ENCODE measurements at regions not wholly inside any gene's neighbourhood (a gene's known extent, or its start where the extent isn't known, plus 50 kb on each side); places are given as distances from the start of the nearest gene placed in this dataset.

DNA sequence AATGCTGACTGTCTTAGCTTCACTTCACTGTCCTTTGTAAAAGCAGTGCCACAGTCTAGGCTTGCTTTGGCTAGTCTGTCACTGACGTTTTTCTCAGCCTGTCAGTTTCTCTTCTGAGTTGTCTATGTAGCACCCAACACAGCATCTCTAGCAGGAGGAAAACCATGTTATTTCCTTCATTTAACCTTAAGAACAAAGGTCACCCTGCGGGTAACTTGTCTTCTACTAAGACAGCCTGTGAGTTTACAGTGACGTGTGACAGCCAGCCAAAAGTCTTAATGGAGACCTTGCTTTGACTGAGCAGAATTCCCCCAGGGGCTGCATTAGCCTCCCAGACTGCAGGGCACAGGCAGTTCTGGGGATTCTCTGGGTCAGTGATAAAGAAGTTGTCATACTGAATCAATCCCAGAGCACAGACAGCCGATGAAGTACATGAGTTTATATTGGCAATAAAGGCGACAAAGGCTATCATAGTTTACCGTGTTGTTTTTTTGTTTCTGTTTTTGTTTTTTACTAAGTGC lies 296.0 kb upstream of the KIAA1217 start:
- FAIRE-seq: no peak
- no peak overlapping the region for H3K4me2 ChIP-seq (ENCODE audit: insufficient read depth, low read length)
- CTCF ChIA-PET: no interaction called here

DNA sequence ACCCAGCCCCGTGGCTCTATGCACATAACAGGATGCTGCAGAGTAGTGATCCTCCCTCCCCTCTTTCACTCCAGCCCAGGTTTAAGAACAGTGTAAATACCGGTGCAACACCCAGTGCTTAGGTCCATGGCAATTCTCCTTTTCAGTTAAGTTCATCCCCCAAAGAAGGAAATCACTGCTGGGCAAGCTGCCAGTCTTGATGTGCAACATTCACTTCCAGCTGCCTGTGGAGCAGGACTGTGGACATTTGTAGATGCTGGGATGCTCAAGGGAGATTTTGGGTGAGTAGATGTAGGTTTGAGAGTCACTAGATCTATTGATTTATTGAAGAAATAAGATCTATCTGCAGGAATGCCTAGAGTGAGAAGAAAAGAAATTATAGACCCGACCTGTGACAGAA lies 294.3 kb upstream of the KIAA1217 start:
- dilution Hi-C loops (cut with MboI; ENCODE audit: extremely low pct_ligation_motif_present, low sequenced_read_pairs) (no loop called here), intact Hi-C loops (cut with micrococcal nuclease) (no loop called here)
- no peaks in the 10 kb centered on the region for H3K9me3 ChIP-seq (replicated peaks; ENCODE audit: control insufficient read depth, insufficient read depth, low read length)
- no peak overlapping the region for H3K4me3 ChIP-seq (replicated peaks in 1 of 3; ENCODE audit: insufficient read depth in 1 of 3, low read depth in 1 of 3, low read length in 3 of 3)
- CTCF ChIA-PET: no interaction called here
- no peak overlapping the region for H3K27ac ChIP-seq (ENCODE audit: insufficient read depth, low read depth, low read length)
- POLR2A ChIA-PET: no interaction called here
- H3K4me1 ChIP-seq (ENCODE audit: control insufficient read depth, extremely low read depth, insufficient read depth, low read length): no peaks in the 10 kb centered on the region
- no peak for DNase-seq (ENCODE audit: low read depth, low spot score)
- no peak overlapping the region for H3K4me2 ChIP-seq (ENCODE audit: insufficient read depth, low read length)
- H3K27me3 ChIP-seq (ENCODE audit: control insufficient read depth in 2 of 2, insufficient read depth in 2 of 2, low read length in 2 of 2): no peaks in the 10 kb centered on the region
- H3K36me3 ChIP-seq (ENCODE audit: control insufficient read depth in 2 of 2, extremely low read depth in 1 of 2, insufficient read depth in 2 of 2, low read length in 2 of 2): no peaks in the 10 kb centered on the region
- no peak overlapping the region for H3K9ac ChIP-seq (replicated peaks; ENCODE audit: extremely low read depth, insufficient read depth, low read length)
- no peaks in the 10 kb centered on the region for H4K20me1 ChIP-seq (replicated peaks; ENCODE audit: control insufficient read depth, extremely low read depth, insufficient read depth, low read length)
- no peak overlapping the region for H2AFZ ChIP-seq (ENCODE audit: low read depth, low read length)
- no TSS peak for BruUV-seq (replicated peaks)
- no peaks in the 10 kb centered on the region for H3K9me1 ChIP-seq (replicated peaks; ENCODE audit: control insufficient read depth, extremely low read depth, insufficient read depth, low read length)
- TF ChIP-seq POLR2AphosphoS5 (IDR thresholded peaks at IDR 0.05; ENCODE audit: insufficient read depth, low read depth, low read length) (no peak), MYC (IDR thresholded peaks at IDR 0.05; ENCODE audit: low read depth, low read length) (no peak), POLR2A (IDR thresholded peaks at IDR 0.05; ENCODE audit: low read depth, low read length) (no peak)
- no peak for FAIRE-seq
- no peaks in the 10 kb centered on the region for H3K79me2 ChIP-seq (ENCODE audit: control insufficient read depth, insufficient read depth, low read length)

More for the DNA sequence above, 296.0 kb upstream of the KIAA1217 start:
- Histone ChIP-seq H3K27me3 (ENCODE audit: control insufficient read depth in 2 of 2, insufficient read depth in 2 of 2, low read length in 2 of 2) (no peaks in the 10 kb centered on the region), H3K4me3 (replicated peaks in 1 of 3; ENCODE audit: insufficient read depth in 1 of 3, low read depth in 1 of 3, low read length in 3 of 3) (no peak overlapping the region), H3K9me1 (replicated peaks; ENCODE audit: control insufficient read depth, extremely low read depth, insufficient read depth, low read length) (no peaks in the 10 kb centered on the region), H2AFZ (ENCODE audit: low read depth, low read length) (no peak overlapping the region), H3K9me3 (replicated peaks; ENCODE audit: control insufficient read depth, insufficient read depth, low read length) (peaks cover 3% of the 10 kb centered on the region), H3K79me2 (ENCODE audit: control insufficient read depth, insufficient read depth, low read length) (no peaks in the 10 kb centered on the region), H3K27ac (ENCODE audit: insufficient read depth, low read depth, low read length) (no peak overlapping the region), H3K4me1 (ENCODE audit: control insufficient read depth, extremely low read depth, insufficient read depth, low read length) (no peaks in the 10 kb centered on the region), H4K20me1 (replicated peaks; ENCODE audit: control insufficient read depth, extremely low read depth, insufficient read depth, low read length) (no peaks in the 10 kb centered on the region), H3K9ac (replicated peaks; ENCODE audit: extremely low read depth, insufficient read depth, low read length) (no peak overlapping the region), H3K36me3 (ENCODE audit: control insufficient read depth in 2 of 2, extremely low read depth in 1 of 2, insufficient read depth in 2 of 2, low read length in 2 of 2) (no peaks in the 10 kb centered on the region)
- BruUV-seq (replicated peaks): no TSS peak
- POLR2A ChIA-PET: no interaction called here
- TF ChIP-seq JUN (IDR thresholded peaks at IDR 0.05; ENCODE audit: borderline replicate concordance, insufficient read depth, insufficient read length, low read depth): no peak
- TF ChIP-seq, protein P1, sequence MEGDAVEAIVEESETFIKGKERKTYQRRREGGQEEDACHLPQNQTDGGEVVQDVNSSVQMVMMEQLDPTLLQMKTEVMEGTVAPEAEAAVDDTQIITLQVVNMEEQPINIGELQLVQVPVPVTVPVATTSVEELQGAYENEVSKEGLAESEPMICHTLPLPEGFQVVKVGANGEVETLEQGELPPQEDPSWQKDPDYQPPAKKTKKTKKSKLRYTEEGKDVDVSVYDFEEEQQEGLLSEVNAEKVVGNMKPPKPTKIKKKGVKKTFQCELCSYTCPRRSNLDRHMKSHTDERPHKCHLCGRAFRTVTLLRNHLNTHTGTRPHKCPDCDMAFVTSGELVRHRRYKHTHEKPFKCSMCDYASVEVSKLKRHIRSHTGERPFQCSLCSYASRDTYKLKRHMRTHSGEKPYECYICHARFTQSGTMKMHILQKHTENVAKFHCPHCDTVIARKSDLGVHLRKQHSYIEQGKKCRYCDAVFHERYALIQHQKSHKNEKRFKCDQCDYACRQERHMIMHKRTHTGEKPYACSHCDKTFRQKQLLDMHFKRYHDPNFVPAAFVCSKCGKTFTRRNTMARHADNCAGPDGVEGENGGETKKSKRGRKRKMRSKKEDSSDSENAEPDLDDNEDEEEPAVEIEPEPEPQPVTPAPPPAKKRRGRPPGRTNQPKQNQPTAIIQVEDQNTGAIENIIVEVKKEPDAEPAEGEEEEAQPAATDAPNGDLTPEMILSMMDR (IDR thresholded peaks at IDR 0.05; ENCODE audit: extremely low read depth in 1 of 2, insufficient read depth in 1 of 2, low read depth in 1 of 2, low read length in 2 of 2): no peak
- no peak for DNase-seq (ENCODE audit: low read depth, low spot score)
- dilution Hi-C loops (cut with MboI; ENCODE audit: extremely low pct_ligation_motif_present, low sequenced_read_pairs) (no loop called here), intact Hi-C loops (cut with micrococcal nuclease) (no loop called here)
